ENCODE measurements at regions not wholly inside any gene's neighbourhood (a gene's known extent, or its start where the extent isn't known, plus 50 kb on each side); places are given as distances from the start of the nearest gene placed in this dataset.

- DNase-seq (ENCODE audit: extremely low spot score, unreplicated experiment), result no peak
- no peak for TF ChIP-seq CTCF (conservative IDR thresholded peaks at IDR 0.05)
- Mint-ChIP-seq H3K4me3 (no peak overlapping the region), H3K27ac (no peak overlapping the region), H3K9me3 (no peaks in the 10 kb centered on the region), H3K27me3 (peaks cover 21% of the 10 kb centered on the region), H3K4me1 (ENCODE audit: unreplicated experiment) (peaks cover 5% of the 10 kb centered on the region), H3K36me3 (no peaks in the 10 kb centered on the region)
Measured at GRCh38 chr3:36212251-36212650, 168.1 kb upstream of the STAC start.

- Mint-ChIP-seq H3K4me3 (no peak overlapping the region), H3K36me3 (no peaks in the 10 kb centered on the region)
Measured at GRCh38 chr3:36214460-36214859, 165.8 kb upstream of the STAC start.

GRCh38 chr3:36215241-36215640, 165.1 kb upstream of the STAC start:
- Mint-ChIP-seq H3K9me3 (peaks cover 5% of the 10 kb centered on the region), H3K4me1 (ENCODE audit: unreplicated experiment) (no peaks in the 10 kb centered on the region)
- TF ChIP-seq CTCF (conservative IDR thresholded peaks at IDR 0.05), result no peak

More at GRCh38 chr3:36214460-36214859, 165.8 kb upstream of the STAC start:
- TF ChIP-seq CTCF (conservative IDR thresholded peaks at IDR 0.05), result no peak
- peaks cover 21% of the 10 kb centered on the region for H3K27me3 Mint-ChIP-seq
- H3K27ac Mint-ChIP-seq, result no peak overlapping the region
- DNase-seq (ENCODE audit: extremely low spot score, unreplicated experiment), result no peak
- H3K4me1 Mint-ChIP-seq (ENCODE audit: unreplicated experiment), result no peaks in the 10 kb centered on the region
- H3K9me3 Mint-ChIP-seq, result peaks cover 5% of the 10 kb centered on the region

GRCh38 chr3:36219398-36219797, 160.9 kb upstream of the STAC start:
- H3K9me3 Mint-ChIP-seq, result peaks cover 5% of the 10 kb centered on the region
- H3K36me3 Mint-ChIP-seq, result no peaks in the 10 kb centered on the region
- no peak overlapping the region for H3K4me3 Mint-ChIP-seq
- peaks cover 10% of the 10 kb centered on the region for H3K27me3 Mint-ChIP-seq
- H3K27ac Mint-ChIP-seq, result no peak overlapping the region
- no peaks in the 10 kb centered on the region for H3K4me1 Mint-ChIP-seq (ENCODE audit: unreplicated experiment)
- TF ChIP-seq CTCF (conservative IDR thresholded peaks at IDR 0.05), result no peak
- no peak for DNase-seq (ENCODE audit: extremely low spot score, unreplicated experiment)

More at GRCh38 chr3:36215241-36215640, 165.1 kb upstream of the STAC start:
- peaks cover 19% of the 10 kb centered on the region for H3K27me3 Mint-ChIP-seq
- no peak overlapping the region for H3K27ac Mint-ChIP-seq
- no peak for DNase-seq (ENCODE audit: extremely low spot score, unreplicated experiment)
- H3K36me3 Mint-ChIP-seq, result no peaks in the 10 kb centered on the region
- no peak overlapping the region for H3K4me3 Mint-ChIP-seq

- TF ChIP-seq CTCF (conservative IDR thresholded peaks at IDR 0.05), result no peak
- no peak for DNase-seq (ENCODE audit: extremely low spot score, unreplicated experiment)
- H3K9me3 Mint-ChIP-seq, result peaks cover 5% of the 10 kb centered on the region
- H3K27me3 Mint-ChIP-seq, result peaks cover 10% of the 10 kb centered on the region
- no peaks in the 10 kb centered on the region for H3K36me3 Mint-ChIP-seq
- no peak overlapping the region for H3K4me3 Mint-ChIP-seq
- no peaks in the 10 kb centered on the region for H3K4me1 Mint-ChIP-seq (ENCODE audit: unreplicated experiment)
- H3K27ac Mint-ChIP-seq, result no peak overlapping the region
Measured at GRCh38 chr3:36220173-36220572, 160.1 kb upstream of the STAC start.

- no peaks in the 10 kb centered on the region for H3K4me1 Mint-ChIP-seq (ENCODE audit: unreplicated experiment)
- H3K36me3 Mint-ChIP-seq, result no peaks in the 10 kb centered on the region
- no peak for TF ChIP-seq CTCF (conservative IDR thresholded peaks at IDR 0.05)
- H3K27ac Mint-ChIP-seq, result no peak overlapping the region
- peaks cover 10% of the 10 kb centered on the region for H3K27me3 Mint-ChIP-seq
- peaks cover 5% of the 10 kb centered on the region for H3K9me3 Mint-ChIP-seq
- DNase-seq (ENCODE audit: extremely low spot score, unreplicated experiment), result no peak
- no peak overlapping the region for H3K4me3 Mint-ChIP-seq
Measured at GRCh38 chr3:36221975-36222374, 158.3 kb upstream of the STAC start.
